ENCODE measurements at regions not wholly inside any gene's neighbourhood (a gene's known extent, or its start where the extent isn't known, plus 50 kb on each side); places are given as distances from the start of the nearest gene placed in this dataset.

- no peak for TF ChIP-seq POLR2AphosphoS5 (IDR thresholded peaks at IDR 0.05; ENCODE audit: borderline replicate concordance, low read depth, low read length)
- no peak for TF ChIP-seq EZH2 (IDR thresholded peaks at IDR 0.05)
- TF ChIP-seq FOXP2 (optimal IDR thresholded peaks at IDR 0.05; ENCODE audit: control extremely low read depth, extremely low read length, insufficient read depth) = no peak
These were observed 141.8 kb upstream of the KLHL29 start for GRCh38 chr2:23243073-23243659.

Data from SK-N-MC (cell line).